SK-N-MC (cell line): ENCODE measurements at regions not wholly inside any gene's neighbourhood (a gene's known extent, or its start where the extent isn't known, plus 50 kb on each side); places are given as distances from the start of the nearest gene placed in this dataset.

ENCODE experiments used
- DNase-seq: peaks from one replicate; pipeline ENCODE4 v3.0.0-alpha.2; 2011; ENCODE audit warnings: low read depth, low spot score
- H3K27ac ChIP-seq: fragments of 200-600 bp; sonication (generic); 2 replicates; pipeline ENCODE4 v1.5.1; 2016; ENCODE audit warnings: mixed run types
- H3K36me3 ChIP-seq: fragments of 200-600 bp; sonication (generic); 2 replicates; pipeline ENCODE4 v1.6.1; 2017; ENCODE audit warnings: antibody characterized with exemption, low read length, mixed read lengths; ENCODE audit not compliant: insufficient read depth
- H3K4me3 ChIP-seq: fragments of 200-600 bp; sonication (generic); 2 replicates; pipeline ENCODE4 v1.5.1; 2016
- H3K9ac ChIP-seq: fragments of 200-600 bp; sonication (generic); 2 replicates; pipeline ENCODE4 v1.8.0; 2017; ENCODE audit warnings: mixed run types, mixed read lengths; ENCODE audit not compliant: insufficient read length
- H3K9me3 ChIP-seq: fragments of 200-600 bp; sonication (generic); 2 replicates; pipeline ENCODE4 v1.6.1; 2017; ENCODE audit warnings: low read depth, mild to moderate bottlenecking, antibody characterized with exemption, low read length, moderate library complexity, mixed read lengths
- EZH2 ChIP-seq: fragments of 200-600 bp; sonication (generic); IDR thresholded peaks from one replicate; pipeline ENCODE4 v1.6.1; 2017; ENCODE audit warnings: antibody characterized with exemption
- FOXP2 ChIP-seq: optimal IDR thresholded peaks from 2 replicates; pipeline ENCODE3; 2011; ENCODE audit warnings: mild to moderate bottlenecking, moderate library complexity; ENCODE audit not compliant: insufficient read depth; ENCODE audit errors: extremely low read length, control extremely low read depth
- POLR2AphosphoS5 ChIP-seq: IDR thresholded peaks from 2 replicates; pipeline ENCODE4 v1.6.1; 2012; ENCODE audit warnings: mild to moderate bottlenecking, low read depth, low read length, borderline replicate concordance

- TF ChIP-seq FOXP2 (no peak), EZH2 (no peak), POLR2AphosphoS5 (no peak)
- no peaks in the 10 kb centered on the region for H3K9me3 ChIP-seq
Observed at GRCh38 chr2:128410758-128411215, 92.1 kb upstream of the HS6ST1 start.

GRCh38 chr2:128411431-128411830, 92.8 kb upstream of the HS6ST1 start:
- Histone ChIP-seq H3K9ac (no peak overlapping the region), H3K9me3 (no peaks in the 10 kb centered on the region), H3K36me3 (no peaks in the 10 kb centered on the region), H3K27ac (no peak overlapping the region), H3K4me3 (no peak overlapping the region)
- no peak for TF ChIP-seq POLR2AphosphoS5
- no peak for TF ChIP-seq EZH2
- no peak for TF ChIP-seq FOXP2
- no peak for DNase-seq

More at GRCh38 chr2:128410758-128411215, 92.1 kb upstream of the HS6ST1 start:
- no peak for DNase-seq
- no peak overlapping the region for H3K27ac ChIP-seq
- no peak overlapping the region for H3K4me3 ChIP-seq
- no peak overlapping the region for H3K9ac ChIP-seq
- H3K36me3 ChIP-seq, result no peaks in the 10 kb centered on the region

DNA sequence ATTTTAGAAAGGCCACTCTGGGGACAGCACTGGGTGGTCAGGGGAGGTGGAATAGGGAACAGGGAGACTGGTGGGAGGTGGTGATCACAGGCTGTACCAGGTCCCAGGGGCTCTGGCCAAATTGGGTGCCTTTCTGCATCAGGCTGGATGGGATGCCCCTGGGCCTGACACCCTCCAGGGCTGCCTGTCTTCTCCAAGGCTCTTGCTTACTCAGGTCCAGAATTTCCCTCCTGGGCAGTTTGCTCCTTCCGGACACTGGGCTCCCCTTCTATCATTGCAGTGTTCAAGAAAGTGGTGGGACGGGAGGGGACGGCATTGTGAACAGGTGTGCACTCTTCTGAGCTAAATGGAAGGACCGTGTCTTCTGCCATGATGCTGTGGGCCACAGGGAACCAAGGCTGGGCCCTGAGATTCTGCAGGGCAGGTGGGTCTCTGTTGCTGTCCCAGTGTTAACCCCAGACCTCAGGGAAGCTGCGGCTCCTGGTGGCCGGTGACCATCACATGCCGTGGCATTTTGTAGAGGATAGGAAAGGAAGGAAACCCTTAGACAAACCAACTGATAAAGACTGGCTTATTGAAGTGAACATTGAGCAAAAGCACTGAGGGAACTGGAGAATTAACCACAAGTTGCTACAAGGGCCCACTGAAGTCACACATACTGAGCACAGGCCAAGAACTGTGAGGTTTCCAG, 93.7 kb upstream of the HS6ST1 start:
- DNase-seq, result no peak
- Histone ChIP-seq H3K27ac (no peak overlapping the region), H3K4me3 (no peak overlapping the region), H3K36me3 (no peaks in the 10 kb centered on the region), H3K9ac (no peak overlapping the region), H3K9me3 (no peaks in the 10 kb centered on the region)
- no peak for TF ChIP-seq POLR2AphosphoS5
- no peak for TF ChIP-seq FOXP2
- TF ChIP-seq EZH2, result no peak

DNA sequence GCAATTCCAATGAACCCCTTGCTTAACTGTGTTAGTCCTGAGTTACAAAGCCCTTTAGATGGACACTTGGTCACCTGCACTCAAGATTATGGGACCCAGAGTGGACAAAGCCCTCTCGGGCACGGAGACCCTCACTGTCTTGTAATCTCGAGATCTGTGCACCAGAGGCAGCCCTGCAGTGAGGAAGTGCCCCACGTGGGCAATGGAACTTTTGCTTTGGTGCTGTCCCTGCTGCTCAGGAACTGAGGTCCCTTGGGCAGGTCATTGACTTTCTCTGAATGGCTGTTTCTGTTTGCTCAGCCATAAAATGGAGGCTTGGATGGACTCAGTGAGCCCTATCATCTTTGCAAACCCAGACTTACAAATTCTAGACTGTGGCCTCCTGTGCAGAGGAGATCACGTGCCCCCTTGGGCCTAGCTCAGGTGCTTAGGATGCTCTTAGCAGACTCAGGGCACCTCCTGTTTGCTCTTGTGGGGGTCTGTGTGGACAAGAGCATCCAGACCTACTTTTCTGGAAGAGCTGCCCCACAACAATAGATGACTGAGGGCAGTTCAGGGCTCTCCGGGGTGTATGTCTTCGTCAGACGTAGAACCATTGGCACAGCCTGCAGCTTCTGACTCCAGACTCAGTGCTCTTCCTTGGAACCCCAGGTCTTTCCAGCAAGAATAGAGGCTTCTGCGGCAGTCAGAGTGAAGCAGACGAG, 94.5 kb upstream of the HS6ST1 start:
- no peak for TF ChIP-seq POLR2AphosphoS5
- TF ChIP-seq FOXP2, result no peak
- TF ChIP-seq EZH2, result no peak
- no peaks in the 10 kb centered on the region for H3K36me3 ChIP-seq
- H3K9ac ChIP-seq, result no peak overlapping the region
- H3K9me3 ChIP-seq, result no peaks in the 10 kb centered on the region
- H3K4me3 ChIP-seq, result no peak overlapping the region
- DNase-seq, result no peak
- no peak overlapping the region for H3K27ac ChIP-seq

DNA sequence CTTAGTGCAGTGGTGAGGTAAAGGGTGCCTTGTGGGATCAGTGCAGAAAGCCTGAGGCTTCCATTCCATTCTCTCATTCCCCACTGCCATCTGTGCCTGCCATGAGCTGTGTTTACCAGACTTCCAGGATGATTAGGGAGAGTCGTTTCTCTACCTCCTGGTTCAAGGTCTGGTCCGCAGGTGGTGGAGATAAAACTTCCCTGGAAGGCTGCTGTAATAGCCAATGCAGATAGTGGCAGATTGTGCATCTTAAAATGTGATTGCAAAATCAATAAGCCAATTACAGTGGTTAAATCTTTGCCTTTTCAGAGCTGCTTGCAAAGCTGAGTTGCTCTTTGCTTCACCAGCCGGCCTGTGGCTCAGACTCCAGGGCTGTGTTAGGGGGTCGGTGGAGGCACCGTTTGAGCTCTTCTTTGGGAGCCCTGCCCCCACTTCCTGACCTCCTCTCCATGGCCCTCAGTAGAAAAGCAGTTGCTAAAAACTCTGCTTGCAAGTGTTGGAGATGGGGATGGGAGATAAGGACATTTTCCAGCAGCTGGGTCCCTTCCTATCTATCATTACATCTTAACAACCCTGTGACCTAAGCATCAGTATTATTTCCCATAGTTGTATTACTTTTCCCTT, 95.2 kb upstream of the HS6ST1 start:
- Histone ChIP-seq H3K9me3 (no peaks in the 10 kb centered on the region), H3K4me3 (no peak overlapping the region), H3K36me3 (no peaks in the 10 kb centered on the region), H3K27ac (no peak overlapping the region), H3K9ac (no peak overlapping the region)
- TF ChIP-seq EZH2 (no peak), FOXP2 (no peak), POLR2AphosphoS5 (no peak)
- DNase-seq, result no peak

DNA sequence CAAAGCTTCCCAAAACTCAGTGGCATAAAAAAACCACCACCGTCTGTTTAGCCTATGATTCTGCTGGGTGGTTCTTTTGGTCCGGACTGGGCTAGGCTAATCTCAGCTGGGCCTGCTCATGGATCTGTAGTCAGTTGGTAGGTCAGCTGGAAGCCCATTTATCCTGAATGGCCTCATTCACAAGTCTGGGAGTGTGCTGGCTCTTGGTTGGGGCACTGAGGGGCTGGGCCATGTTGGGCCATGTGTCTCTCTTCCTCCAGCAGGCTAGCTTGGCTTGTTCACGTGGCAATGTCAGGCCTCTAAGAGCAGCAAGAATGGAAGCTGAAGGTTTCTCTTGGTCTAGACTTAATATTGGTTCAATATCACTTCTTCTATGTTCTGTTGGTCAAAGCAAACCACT, 95.7 kb upstream of the HS6ST1 start:
- H3K9ac ChIP-seq, result no peak overlapping the region
- H3K4me3 ChIP-seq, result no peak overlapping the region
- H3K27ac ChIP-seq, result no peak overlapping the region
- no peaks in the 10 kb centered on the region for H3K9me3 ChIP-seq
- H3K36me3 ChIP-seq, result no peaks in the 10 kb centered on the region
- no peak for TF ChIP-seq EZH2
- no peak for TF ChIP-seq FOXP2
- no peak for TF ChIP-seq POLR2AphosphoS5
- DNase-seq, result no peak

GRCh38 chr2:128414946-128415778, 96.5 kb upstream of the HS6ST1 start:
- no peak overlapping the region for H3K4me3 ChIP-seq
- H3K9me3 ChIP-seq, result no peaks in the 10 kb centered on the region
- no peak for DNase-seq
- no peaks in the 10 kb centered on the region for H3K36me3 ChIP-seq
- H3K27ac ChIP-seq, result no peak overlapping the region
- TF ChIP-seq POLR2AphosphoS5 (no peak), EZH2 (no peak), FOXP2 (no peak)
- H3K9ac ChIP-seq, result no peak overlapping the region

- H3K9me3 ChIP-seq, result no peaks in the 10 kb centered on the region
- no peaks in the 10 kb centered on the region for H3K36me3 ChIP-seq
- H3K9ac ChIP-seq, result no peak overlapping the region
- no peak overlapping the region for H3K27ac ChIP-seq
- TF ChIP-seq FOXP2, result no peak
- no peak for TF ChIP-seq POLR2AphosphoS5
- no peak for TF ChIP-seq EZH2
- no peak overlapping the region for H3K4me3 ChIP-seq
- DNase-seq, result no peak
Observed at GRCh38 chr2:128415779-128416061, 97.1 kb upstream of the HS6ST1 start.
